Activated CD4-positive, alpha-beta T cell treated with anti-CD3 and anti-CD28 coated beads, Interleukin-10, Interleukin-2, amounts not matched to agents 100 ng/mL and 50 ng/mL, durations not matched to agents 16 hours and 8 hours (primary cell): ENCODE measurements at regions not wholly inside any gene's neighbourhood (a gene's known extent, or its start where the extent isn't known, plus 50 kb on each side); places are given as distances from the start of the nearest gene placed in this dataset.

Experiments used
- DNase-seq: peaks from one replicate; pipeline ENCODE4 v3.0.0-alpha.2; 2020

- DNase-seq, result no peak
These were observed 56.6 kb upstream of the BEX4 start for GRCh38 chrX:103158317-103158621.

- DNase-seq, result peak; percentile 35
These were observed 57.2 kb upstream of the BEX4 start for GRCh38 chrX:103157496-103158316.

- no peak for DNase-seq
These were observed 59.7 kb upstream of the BEX4 start for GRCh38 chrX:103155201-103155600.

GRCh38 chrX:103153661-103154060, 60.7 kb upstream of the NXF3 start:
- DNase-seq, result no peak

GRCh38 chrX:103151799-103152198, 58.9 kb upstream of the NXF3 start:
- no peak for DNase-seq

- no peak for DNase-seq
These were observed 56.7 kb upstream of the NXF3 start for GRCh38 chrX:103149652-103150051.

GRCh38 chrX:103148075-103148474, 55.1 kb upstream of the NXF3 start:
- no peak for DNase-seq
